ENCODE measurements at regions not wholly inside any gene's neighbourhood (a gene's known extent, or its start where the extent isn't known, plus 50 kb on each side); places are given as distances from the start of the nearest gene placed in this dataset.

DNA sequence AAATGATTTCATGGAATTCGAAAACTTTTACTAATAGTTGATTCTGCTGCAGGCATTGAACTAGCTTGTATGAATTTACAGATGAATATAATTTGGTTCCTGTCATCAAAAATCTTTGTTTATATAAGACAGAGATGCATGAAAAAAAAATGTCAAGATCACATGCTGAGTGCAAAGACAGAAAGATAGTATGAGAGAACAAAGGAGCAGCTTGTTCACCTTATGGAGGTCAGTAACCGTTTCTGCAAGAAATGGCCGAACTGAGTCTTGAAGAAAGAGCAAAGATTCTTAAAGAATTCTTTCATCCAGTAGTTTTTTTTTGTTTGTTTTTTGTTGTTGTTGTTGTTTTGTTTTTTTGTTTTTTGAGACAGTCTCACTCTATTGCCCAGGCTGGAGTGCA is 450.6 kb downstream of the TUSC7 start:
- no TSS peak for BruUV-seq (replicated peaks)
- 0% methylated on average over 3 of the region's 3 CpGs for WGBS (ENCODE audit: insufficient coverage, low coverage, missing lambda C conversion rate)
- FAIRE-seq: no peak

More for the DNA sequence above, 450.6 kb downstream of the TUSC7 start:
- no peaks in the 10 kb centered on the region for H3K79me2 ChIP-seq (ENCODE audit: control insufficient read depth, insufficient read depth, low read length)
- in situ Hi-C loops (cut with MboI): no loop called here
- intact Hi-C loops (cut with micrococcal nuclease): no loop called here
- no peaks in the 10 kb centered on the region for H3K4me1 ChIP-seq (replicated peaks in 1 of 2; ENCODE audit: control insufficient read depth in 2 of 2, insufficient read depth in 2 of 2, low read length in 2 of 2)
- no peaks in the 10 kb centered on the region for H3K36me3 ChIP-seq (ENCODE audit: control insufficient read depth, insufficient read depth, low read length)
- TF ChIP-seq, protein P1, sequence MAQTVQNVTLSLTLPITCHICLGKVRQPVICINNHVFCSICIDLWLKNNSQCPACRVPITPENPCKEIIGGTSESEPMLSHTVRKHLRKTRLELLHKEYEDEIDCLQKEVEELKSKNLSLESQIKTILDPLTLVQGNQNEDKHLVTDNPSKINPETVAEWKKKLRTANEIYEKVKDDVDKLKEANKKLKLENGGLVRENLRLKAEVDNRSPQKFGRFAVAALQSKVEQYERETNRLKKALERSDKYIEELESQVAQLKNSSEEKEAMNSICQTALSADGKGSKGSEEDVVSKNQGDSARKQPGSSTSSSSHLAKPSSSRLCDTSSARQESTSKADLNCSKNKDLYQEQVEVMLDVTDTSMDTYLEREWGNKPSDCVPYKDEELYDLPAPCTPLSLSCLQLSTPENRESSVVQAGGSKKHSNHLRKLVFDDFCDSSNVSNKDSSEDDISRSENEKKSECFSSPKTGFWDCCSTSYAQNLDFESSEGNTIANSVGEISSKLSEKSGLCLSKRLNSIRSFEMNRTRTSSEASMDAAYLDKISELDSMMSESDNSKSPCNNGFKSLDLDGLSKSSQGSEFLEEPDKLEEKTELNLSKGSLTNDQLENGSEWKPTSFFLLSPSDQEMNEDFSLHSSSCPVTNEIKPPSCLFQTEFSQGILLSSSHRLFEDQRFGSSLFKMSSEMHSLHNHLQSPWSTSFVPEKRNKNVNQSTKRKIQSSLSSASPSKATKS (CRISPR knock-in tag; IDR thresholded peaks at IDR 0.05): no peak
- TF ChIP-seq, protein P2, sequence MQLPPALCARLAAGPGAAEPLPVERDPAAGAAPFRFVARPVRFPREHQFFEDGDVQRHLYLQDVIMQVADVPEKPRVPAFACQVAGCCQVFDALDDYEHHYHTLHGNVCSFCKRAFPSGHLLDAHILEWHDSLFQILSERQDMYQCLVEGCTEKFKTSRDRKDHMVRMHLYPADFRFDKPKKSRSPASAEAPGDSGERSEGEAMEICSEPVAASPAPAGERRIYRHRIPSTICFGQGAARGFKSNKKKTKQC (CRISPR knock-in tag; IDR thresholded peaks at IDR 0.05): no peak
- TF ChIP-seq MAFF (IDR thresholded peaks at IDR 0.05; ENCODE audit: low read length) (no peak), GATAD2B (IDR thresholded peaks at IDR 0.05; ENCODE audit: borderline replicate concordance) (no peak)
- TF ChIP-seq, protein P3, sequence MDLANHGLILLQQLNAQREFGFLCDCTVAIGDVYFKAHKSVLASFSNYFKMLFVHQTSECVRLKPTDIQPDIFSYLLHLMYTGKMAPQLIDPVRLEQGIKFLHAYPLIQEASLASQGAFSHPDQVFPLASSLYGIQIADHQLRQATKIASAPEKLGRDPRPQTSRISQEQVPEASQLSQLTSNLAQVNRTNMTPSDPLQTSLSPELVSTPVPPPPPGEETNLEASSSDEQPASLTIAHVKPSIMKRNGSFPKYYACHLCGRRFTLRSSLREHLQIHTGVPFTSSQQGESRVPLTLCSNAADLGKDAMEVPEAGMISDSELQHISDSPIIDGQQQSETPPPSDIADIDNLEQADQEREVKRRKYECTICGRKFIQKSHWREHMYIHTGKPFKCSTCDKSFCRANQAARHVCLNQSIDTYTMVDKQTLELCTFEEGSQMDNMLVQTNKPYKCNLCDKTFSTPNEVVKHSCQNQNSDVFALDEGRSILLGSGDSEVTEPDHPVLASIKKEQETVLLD (IDR thresholded peaks at IDR 0.05): no peak
- TF ChIP-seq, protein P4, sequence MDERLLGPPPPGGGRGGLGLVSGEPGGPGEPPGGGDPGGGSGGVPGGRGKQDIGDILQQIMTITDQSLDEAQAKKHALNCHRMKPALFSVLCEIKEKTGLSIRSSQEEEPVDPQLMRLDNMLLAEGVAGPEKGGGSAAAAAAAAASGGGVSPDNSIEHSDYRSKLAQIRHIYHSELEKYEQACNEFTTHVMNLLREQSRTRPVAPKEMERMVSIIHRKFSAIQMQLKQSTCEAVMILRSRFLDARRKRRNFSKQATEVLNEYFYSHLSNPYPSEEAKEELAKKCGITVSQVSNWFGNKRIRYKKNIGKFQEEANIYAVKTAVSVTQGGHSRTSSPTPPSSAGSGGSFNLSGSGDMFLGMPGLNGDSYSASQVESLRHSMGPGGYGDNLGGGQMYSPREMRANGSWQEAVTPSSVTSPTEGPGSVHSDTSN (CRISPR knock-in tag; IDR thresholded peaks at IDR 0.05; ENCODE audit: low read depth): no peak
- TF ChIP-seq, protein P4 (tag; conservative IDR thresholded peaks at IDR 0.05; ENCODE audit: low read depth): no peak
- H2AFZ ChIP-seq (ENCODE audit: low read depth, low read length): no peak overlapping the region
- no peak overlapping the region for H3K4me2 ChIP-seq (ENCODE audit: insufficient read depth, low read length)
- POLR2A ChIA-PET: no interaction called here
- no peak for ATAC-seq
- CTCF ChIA-PET (ENCODE audit: low intra/inter-chr PET ratio): no interaction called here
- H3K9me1 ChIP-seq (ENCODE audit: control insufficient read depth, insufficient read depth, low read length): no peaks in the 10 kb centered on the region
- no peaks in the 10 kb centered on the region for H3K9me3 ChIP-seq (replicated peaks; ENCODE audit: control insufficient read depth, insufficient read depth, low read depth, low read length)
- no peaks in the 10 kb centered on the region for H3K27me3 ChIP-seq (ENCODE audit: control insufficient read depth in 2 of 2, insufficient read depth in 2 of 2, low read length in 2 of 2)
- H3K9ac ChIP-seq (ENCODE audit: insufficient read depth in 1 of 2, low read depth in 2 of 2, low read length in 2 of 2): no peak overlapping the region
- H3K27ac ChIP-seq (ENCODE audit: extremely low read depth, low read depth, low read length): no peak overlapping the region
- DNase-seq (ENCODE audit: extremely low read depth in 1 of 4, low spot score in 3 of 4): no peak
- H3K4me3 ChIP-seq: no peak overlapping the region
- no peaks in the 10 kb centered on the region for H4K20me1 ChIP-seq (replicated peaks; ENCODE audit: control insufficient read depth, insufficient read depth, low read length)

Measured in K562 (cell line).